ENCODE measurements at regions not wholly inside any gene's neighbourhood (a gene's known extent, or its start where the extent isn't known, plus 50 kb on each side); places are given as distances from the start of the nearest gene placed in this dataset.

DNA sequence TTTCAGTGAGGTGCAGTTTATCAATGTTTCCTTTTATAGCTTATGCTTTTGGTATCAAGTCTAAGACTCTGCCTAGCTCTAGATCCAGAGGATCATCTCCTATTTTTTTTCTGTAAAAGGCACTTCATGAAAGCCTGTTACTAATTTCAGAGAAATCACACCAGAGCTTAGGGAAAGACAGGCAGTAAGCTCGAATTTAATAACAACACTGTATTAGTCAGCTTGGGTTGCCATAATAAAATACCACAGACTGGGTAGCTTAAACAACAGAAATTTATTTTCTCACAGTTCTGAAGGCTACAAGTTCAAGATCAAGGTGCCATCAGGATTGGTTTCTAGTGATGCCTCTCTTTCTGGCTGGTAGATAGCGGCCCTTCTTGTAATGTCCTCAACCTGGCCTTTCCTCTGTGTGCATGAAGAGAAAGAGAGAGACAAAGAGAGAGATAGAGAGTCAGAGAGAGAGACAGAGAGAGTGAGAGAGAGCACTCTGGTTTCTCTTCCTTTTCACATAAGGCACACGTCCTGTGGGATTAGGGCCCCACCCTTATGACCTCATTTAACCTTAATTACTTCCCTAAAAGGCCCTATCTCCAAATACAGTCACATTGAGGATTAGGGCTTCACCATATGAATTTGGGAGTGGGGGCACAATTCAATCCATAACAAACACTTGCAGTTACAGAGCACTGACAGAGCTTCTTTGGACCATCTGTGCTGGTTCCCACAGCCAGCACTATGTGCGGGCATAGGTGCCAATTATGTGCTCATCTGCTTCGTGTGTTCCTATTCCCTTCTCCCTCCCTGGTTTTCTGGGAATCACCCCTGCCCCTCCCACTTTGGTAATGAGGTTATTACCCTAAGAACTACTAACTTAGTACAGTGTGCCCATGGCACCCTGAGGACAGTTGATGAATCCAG lies 114.8 kb upstream of the MED14 start:
- DNase-seq (ENCODE audit: extremely low spot score): no peak
- POLR2A ChIA-PET: no interaction called here
- TF ChIP-seq, protein P1, sequence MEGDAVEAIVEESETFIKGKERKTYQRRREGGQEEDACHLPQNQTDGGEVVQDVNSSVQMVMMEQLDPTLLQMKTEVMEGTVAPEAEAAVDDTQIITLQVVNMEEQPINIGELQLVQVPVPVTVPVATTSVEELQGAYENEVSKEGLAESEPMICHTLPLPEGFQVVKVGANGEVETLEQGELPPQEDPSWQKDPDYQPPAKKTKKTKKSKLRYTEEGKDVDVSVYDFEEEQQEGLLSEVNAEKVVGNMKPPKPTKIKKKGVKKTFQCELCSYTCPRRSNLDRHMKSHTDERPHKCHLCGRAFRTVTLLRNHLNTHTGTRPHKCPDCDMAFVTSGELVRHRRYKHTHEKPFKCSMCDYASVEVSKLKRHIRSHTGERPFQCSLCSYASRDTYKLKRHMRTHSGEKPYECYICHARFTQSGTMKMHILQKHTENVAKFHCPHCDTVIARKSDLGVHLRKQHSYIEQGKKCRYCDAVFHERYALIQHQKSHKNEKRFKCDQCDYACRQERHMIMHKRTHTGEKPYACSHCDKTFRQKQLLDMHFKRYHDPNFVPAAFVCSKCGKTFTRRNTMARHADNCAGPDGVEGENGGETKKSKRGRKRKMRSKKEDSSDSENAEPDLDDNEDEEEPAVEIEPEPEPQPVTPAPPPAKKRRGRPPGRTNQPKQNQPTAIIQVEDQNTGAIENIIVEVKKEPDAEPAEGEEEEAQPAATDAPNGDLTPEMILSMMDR (IDR thresholded peaks at IDR 0.05; ENCODE audit: control extremely low read depth, extremely low read depth, low read depth, missing control alignments): no peak

DNA sequence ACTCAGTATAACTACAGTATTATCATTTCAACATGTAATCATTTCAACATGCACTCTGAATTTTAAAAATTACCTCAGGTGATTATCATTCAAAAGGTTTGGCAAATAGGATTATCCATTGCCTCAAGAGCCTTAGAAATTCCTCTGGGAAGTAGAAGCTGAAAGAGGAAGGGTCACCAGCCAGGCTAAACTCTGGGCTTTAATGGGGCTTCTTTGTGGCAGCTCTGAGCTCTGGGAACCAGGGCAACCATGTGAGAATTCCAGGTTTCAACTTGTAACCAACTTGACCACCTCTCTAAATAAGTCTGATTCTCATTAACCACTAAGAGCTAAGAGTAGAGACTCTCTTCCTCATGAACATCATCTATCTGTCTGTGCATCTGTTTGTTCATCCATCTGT lies 117.2 kb upstream of the MED14 start:
- TF ChIP-seq, protein P1 (IDR thresholded peaks at IDR 0.05; ENCODE audit: control extremely low read depth, extremely low read depth, low read depth, missing control alignments): no peak
- ChIA-PET CTCF (interaction anchor here (1.8 kb wide), 1 partner anchor 58 kb away, joined by 4 read pairs; no protein-coding TSS in a partner anchor), POLR2A (interaction anchor here (0.6 kb wide), 1 partner anchor 302 kb away, joined by 3 read pairs; no protein-coding TSS in a partner anchor)
- no peak for DNase-seq (ENCODE audit: extremely low spot score)

More for the DNA sequence above, 114.8 kb upstream of the MED14 start:
- CTCF ChIA-PET: interaction anchor here (1.2 kb wide), 1 partner anchor 16 kb away, joined by 3 read pairs; no protein-coding TSS in a partner anchor

DNA sequence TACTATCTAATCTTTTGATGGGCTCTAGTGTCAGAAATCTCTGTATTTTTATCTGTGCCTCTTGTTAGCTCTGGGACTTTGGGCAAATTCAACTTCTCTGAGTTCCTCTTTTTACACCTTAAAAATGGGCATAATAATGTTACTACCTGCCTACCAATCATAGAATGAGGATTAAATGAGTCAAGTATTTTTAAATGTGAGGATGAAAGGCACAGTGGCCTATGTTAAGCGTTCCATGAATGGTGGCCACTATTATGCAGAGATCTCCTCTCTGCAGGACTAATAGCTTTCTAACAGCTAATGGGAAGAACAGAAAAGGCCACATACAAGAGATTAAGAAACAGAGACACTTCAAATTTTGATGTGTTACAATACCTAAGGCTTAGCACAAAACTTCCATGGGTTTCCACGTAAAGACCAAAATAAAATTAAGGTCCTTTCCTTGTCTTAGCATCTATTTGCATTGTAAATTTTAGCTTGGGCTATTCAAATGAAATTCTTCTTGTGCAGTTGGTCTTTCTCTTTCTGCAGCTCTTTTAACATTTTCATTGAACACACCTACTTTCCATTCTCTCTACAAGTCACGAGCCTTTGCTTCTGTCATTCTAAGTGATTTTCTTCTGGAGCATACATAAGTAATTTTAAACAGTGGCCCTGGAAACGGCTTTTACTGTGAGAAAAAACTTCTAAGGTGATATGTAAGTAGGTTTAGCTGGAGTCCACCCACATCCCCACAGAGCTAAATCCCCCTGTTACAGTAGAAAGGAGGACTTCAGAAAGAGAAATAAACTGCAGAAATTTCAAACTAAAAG lies 117.9 kb upstream of the MED14 start:
- POLR2A ChIA-PET: interaction anchor here (0.6 kb wide), 1 partner anchor 301 kb away, joined by 3 read pairs; no protein-coding TSS in a partner anchor
- CTCF ChIA-PET: interaction anchor here (1.8 kb wide), 1 partner anchor 59 kb away, joined by 4 read pairs; no protein-coding TSS in a partner anchor
- no peak for DNase-seq (ENCODE audit: extremely low spot score)
- TF ChIP-seq, protein P1 (IDR thresholded peaks at IDR 0.05; ENCODE audit: control extremely low read depth, extremely low read depth, low read depth, missing control alignments): no peak

DNA sequence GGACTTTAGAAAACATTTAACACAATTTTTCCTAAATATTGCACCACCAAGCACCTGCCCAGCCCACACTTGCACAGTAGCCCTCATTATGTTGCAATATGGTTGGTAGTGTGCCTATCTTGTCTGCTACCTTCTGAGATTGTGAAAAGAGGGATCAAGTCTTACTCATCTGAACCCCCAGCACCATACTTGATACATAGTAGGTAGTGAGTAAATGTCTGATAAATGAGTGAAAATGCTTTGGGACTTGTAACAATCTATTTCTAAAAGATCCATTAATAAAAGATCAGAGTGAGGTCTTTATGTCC lies 118.4 kb upstream of the MED14 start:
- ChIA-PET CTCF (interaction anchor here (1.8 kb wide), 1 partner anchor 59 kb away, joined by 4 read pairs; no protein-coding TSS in a partner anchor), POLR2A (no interaction called here)
- TF ChIP-seq, protein P1 (IDR thresholded peaks at IDR 0.05; ENCODE audit: control extremely low read depth, extremely low read depth, low read depth, missing control alignments): no peak
- DNase-seq (ENCODE audit: extremely low spot score): no peak

DNA sequence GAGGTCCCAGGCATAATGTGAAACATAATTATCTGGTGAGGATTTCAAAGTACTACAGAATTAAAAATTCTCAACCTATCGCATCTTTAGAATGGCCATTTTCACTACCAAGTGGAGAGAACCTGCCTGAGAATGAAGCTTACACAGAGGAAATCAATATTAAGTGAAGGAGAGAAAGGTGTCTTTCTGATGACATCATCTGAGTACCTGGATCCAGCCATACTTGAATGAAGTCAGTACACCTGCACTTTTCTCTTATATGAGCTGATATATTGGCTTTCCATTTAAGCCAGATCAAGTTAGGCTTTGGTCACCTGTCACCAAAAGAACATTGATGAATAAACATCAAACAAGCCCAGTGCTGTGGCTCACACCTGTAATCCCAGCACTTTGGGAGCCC lies 118.9 kb upstream of the MED14 start:
- ChIA-PET POLR2A (no interaction called here), CTCF (interaction anchor here (1.8 kb wide), 1 partner anchor 60 kb away, joined by 4 read pairs; no protein-coding TSS in a partner anchor)
- TF ChIP-seq, protein P1 (IDR thresholded peaks at IDR 0.05; ENCODE audit: control extremely low read depth, extremely low read depth, low read depth, missing control alignments): no peak
- DNase-seq (ENCODE audit: extremely low spot score): no peak

DNA sequence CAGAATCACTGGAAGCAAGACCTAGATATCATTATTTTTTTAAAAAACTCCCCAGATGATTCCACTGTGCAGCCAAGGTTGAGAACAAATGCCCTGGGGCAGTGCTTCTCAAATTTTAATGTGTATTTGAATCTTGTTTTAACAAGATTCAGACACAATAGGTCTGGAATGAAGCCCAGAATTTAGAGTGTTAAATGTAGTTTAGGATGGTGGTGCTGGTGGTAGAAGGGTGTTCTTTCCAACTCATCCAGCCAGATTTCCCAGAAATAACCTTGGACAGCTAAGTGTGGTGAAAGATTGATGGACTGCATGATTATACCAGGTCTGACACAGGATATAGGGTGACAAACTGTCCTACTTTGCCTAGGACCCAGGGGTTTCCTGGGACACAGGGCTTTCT lies 120.1 kb upstream of the MED14 start:
- DNase-seq (ENCODE audit: extremely low spot score): no peak
- ChIA-PET CTCF (no interaction called here), POLR2A (no interaction called here)
- TF ChIP-seq, protein P1 (IDR thresholded peaks at IDR 0.05; ENCODE audit: control extremely low read depth, extremely low read depth, low read depth, missing control alignments): no peak

Data from GM10248 (cell line).